GM19463 (cell line): ENCODE measurements at regions not wholly inside any gene's neighbourhood (a gene's known extent, or its start where the extent isn't known, plus 50 kb on each side); places are given as distances from the start of the nearest gene placed in this dataset.

Experiments used
- ATAC-seq: cut with Tn5 transposase; IDR thresholded peaks from one replicate; pipeline ENCODE4 v1.9.1; 2021; ENCODE audit warnings: mild to moderate bottlenecking, moderate library complexity; ENCODE audit not compliant: unreplicated experiment

DNA sequence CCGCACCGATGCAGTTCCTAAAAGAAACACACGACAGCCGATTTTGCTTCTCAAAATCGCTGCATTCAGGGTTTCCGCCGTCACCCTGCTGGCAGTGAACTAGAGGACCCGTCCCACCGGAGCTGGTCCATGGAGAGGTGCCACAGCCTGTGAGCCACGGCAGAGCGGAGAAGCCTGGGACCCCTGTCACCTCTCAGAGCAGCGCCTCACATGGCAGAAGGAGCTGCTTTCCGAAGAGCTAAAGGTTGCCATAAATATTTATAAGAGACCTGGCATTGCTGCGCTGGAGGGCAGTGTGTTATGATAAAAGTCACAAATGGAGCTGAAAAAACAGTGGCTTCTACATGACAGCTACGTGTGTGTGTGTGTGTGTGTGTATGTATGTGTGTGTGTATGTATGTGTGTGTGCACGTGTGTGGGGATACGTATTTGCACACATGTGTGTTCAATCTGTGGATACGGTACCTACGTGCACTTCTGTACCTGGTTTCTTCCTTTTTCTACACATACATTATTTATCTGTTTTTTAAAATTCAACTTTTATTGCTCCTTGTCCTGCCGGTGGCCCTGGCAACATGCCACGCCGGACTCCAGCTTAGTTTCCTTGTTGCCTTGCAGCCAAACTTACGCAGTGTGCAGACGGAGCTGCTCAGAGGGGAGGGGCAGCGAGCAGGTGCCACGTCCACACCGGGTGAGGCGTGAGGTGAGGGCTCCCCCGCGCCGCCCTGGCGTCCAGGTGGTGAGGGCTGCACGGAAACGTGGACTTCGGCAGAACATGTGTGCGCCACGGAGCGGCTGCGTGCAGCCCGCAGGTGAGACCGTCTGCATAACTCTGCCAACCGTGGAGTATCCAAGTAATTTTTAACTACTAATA is 115.2 kb upstream of the PITRM1 start:
- ATAC-seq, result no peak

DNA sequence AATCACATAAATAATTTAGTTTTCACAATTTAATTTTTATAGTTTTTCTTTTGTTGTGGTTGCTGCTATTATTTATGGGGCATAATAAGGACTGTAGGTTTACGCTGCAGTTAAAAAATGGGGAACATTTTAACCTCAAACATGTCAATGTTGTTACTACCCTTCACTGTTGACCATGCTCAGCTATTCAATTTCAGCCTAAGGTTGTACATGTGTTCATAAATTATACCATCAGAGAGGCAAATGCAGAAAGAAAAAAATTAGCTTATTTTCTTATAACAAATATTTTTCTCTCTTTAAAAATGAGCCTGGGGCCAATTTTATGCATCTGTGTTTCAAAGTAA is 110.1 kb upstream of the PITRM1 start:
- no peak for ATAC-seq

DNA sequence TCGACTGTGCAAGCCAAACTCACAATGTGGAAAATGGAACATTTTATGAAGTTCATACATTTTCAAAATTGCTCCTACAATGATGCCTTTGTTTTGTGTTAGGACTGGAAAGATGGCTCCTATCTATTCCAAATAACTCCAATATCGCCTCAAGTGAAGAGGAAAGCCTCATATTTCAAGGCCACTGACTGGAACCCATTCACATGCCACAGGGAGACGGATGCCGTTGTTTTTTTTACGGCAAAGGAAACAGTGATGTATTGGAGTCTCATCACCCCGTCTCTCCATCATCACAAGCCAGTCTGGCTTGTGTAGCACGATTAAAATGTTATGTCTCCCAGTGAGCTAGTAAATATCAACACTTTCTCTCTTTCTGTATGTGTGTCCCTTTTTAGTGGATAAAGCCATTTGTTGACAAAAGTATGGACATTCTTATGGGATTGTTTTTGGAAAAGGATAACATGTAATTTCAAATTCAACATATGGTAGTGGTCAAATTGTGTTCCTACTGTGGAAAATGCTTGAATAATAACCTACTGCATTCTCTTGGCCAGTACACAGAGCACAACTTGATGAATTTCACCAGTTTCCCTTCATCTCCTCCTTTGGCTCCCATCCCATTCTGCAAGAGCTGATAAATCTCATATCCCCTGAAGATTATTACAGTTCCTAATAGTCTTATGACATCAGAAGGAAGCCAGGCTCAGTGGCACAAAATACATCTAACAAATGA is 109.5 kb upstream of the PITRM1 start:
- no peak for ATAC-seq

DNA sequence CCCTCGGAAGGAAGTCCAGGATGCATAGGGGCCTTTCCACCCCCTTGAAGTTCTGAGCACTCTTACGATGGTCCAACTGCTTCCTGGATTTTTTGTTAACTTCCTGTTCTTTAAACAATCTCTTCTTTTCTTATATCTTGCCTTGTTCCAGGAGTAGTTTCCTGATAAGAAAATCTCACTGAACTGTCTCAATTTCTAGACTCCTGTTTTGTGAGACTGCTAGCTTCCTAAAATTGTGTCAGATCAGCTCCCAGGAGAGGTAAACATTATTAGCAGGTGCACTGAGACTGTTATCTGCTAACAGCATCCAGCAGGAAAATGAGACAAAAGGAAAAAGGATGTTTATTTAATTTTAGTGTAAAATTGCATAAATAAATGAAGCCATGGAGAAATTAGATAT is 106.2 kb upstream of the PITRM1 start:
- no peak for ATAC-seq

DNA sequence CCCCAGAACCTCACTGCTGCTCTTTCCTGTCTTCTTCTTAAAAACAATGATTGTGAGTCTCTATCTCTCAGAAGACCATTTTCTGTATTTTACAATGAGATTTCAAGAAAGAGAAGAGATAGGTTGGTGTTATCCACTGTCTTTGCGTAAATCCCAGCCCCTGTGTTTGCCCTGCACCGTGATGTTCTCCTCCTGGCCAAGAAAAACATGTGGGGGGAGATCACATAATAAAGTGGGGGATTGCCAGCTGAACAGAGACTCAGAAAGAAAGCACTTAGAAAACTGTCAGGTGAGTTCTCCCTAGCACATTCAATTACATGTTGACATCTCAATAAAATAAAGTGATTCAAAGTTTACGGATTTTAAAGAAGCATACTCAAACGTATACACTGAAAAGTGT is 105.0 kb upstream of the PITRM1 start:
- ATAC-seq, result no peak

DNA sequence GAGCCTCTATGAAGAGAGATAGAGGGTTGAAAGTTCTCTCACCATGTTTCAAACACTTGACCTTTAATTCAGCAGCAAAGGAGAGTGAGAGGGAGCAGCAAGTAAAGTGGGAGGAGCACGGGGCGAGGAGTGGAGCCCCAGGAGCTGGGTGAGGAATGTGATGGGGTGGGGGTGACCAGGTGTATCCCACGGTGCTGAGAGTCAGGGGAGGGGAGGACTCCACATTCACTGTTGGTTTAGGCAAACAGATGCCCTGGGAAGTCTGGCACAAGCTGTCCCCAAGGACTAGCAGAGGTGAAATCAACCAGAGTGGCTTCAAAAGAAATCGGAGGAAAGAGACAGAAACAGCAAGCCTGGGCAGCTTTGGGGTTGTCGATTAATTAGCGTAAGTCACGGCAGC is 101.8 kb upstream of the PITRM1 start:
- ATAC-seq, result no peak

DNA sequence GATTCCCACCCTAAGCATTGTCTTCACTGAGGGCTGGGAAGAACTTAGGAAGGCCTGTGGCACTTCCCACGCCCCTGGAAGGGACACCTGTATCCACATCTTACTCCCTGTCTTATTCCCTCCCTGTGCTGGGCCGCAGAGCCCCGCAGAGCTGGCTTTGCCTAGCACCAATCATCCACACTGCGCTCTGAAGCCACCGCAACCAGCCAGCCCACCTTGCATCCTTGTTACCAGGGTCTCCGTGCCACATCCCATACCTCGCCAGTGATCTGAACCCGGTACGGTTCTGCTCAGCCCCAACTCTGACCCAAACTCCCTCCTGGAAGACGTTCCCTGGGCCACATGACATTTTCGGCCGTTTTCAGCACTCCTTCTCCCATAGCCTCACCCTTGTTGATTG is 101.4 kb upstream of the PITRM1 start:
- no peak for ATAC-seq

DNA sequence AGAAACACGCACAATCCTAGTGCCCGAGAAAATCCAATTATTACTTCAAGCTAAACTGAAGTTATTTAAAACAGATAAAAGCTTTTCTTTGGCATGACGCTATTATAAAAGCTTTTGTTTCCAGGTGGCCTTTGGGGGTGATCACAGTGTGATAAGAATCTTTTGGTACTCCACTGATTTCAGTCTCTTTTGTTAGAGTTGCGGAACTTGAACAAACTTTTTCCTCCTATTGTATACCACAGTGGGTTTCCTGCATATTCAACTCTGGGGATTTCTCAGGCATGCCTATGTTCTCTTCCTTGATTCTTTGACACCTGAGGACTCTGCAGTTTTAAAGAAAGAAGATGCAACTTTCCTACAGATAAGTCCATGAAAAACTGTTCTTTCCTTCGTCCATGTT is 99.7 kb upstream of the PITRM1 start:
- no peak for ATAC-seq

DNA sequence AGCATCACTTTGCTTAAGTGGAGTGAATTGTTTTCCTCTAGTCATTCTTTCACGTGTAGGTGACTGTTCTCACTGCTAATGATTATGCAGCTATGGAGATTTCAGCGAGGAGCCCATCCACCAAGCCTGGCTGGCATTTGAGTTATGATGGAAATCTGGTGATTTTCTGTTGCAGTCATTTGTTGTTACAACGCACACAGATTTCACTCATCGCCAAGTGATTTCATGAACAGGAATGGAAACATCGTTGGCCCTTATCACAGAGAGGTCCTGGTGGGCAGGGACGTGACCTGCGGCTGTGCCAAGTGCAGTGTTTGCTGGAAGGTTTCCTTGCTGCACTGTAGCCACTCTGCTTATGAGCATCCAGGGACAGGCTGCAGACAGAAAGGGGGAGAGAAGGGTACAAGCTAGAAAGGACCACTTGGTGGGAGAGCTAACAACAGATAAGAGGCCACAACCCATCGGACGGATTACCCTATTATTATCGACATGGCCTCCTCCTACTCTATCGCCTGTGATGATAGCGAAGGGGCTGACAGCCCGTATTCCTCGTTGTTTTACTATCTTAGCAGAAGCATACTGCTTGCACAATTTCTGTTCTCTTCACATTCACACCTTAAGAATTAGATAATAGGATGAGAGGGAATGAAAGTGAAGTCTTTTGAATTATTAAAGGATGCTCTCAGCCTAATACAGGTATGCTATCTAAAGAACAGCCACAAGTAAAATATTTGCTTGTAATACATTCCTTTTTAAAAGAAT is 99.0 kb upstream of the PITRM1 start:
- no peak for ATAC-seq

DNA sequence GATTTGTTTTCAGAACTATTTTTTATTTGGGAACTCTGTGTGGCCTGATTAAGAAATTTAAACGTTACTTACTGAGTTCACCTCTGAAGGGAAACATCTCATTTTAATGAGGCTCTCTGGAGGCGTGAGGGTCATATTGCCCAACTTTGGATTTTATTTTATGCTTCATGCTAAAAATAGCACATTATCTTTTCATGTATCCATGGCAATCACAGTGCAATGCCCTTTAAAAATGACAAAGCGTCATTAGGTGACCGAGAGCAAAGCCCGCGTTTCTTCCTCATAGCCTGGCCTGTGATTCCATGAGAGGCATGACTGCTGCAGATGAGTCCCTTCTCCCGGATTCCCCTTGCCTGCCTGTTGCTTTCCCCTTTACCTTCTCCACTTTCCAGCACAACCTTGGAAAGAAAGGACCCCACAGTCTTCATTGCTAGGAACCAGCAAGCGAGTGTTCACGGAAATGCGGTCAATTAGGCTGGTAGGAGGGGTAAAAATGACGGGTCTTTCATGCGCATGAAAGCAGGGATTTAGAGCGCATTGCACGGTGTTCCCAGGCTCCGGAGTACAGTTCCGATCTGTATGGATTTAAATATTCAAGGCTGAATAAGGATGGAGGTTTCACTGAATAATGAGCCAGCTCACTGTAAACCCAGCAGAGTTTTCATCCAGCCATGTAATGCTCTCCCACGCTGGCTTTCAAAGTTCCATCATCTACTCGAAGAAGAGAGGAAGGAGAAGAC is 98.2 kb upstream of the PITRM1 start:
- no peak for ATAC-seq

DNA sequence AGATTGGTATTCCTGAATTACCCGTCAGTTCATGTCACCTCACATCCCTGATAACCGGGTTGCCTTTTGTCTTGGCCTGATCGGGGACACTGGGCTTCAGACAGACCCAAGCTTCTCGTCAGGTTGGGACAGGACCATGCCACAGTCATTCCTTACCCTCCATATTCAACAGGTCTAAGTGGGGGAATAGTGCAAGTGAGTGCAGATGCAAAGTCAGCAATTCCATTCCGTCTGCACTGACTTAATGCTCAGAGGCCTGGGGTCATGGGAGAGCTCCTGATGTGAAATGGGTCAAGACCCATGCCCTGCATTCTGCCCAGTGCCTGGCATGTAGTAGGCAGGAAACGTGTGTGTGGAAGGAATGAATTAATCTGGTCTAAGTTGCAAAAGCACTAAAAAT is 95.4 kb upstream of the PITRM1 start:
- no peak for ATAC-seq

DNA sequence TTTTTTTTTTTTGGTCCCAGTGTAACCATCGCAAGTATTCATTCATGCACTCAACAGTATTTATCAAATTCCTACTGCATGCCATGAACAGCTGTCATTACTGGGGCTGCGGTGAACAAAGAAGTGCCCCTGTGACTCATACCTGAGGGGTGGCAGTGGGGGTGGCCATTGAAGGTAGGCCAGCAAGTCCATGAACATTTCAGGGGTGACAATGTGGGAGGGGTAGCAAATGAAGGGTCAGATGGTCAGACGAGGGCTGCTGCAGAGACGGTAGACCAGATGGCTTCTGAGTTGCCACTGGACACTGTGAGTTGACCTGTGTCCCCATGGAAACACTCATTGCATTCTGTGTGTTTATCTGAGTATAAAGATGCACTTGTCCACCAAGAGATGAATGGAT is 92.5 kb upstream of the PITRM1 start:
- no peak for ATAC-seq

DNA sequence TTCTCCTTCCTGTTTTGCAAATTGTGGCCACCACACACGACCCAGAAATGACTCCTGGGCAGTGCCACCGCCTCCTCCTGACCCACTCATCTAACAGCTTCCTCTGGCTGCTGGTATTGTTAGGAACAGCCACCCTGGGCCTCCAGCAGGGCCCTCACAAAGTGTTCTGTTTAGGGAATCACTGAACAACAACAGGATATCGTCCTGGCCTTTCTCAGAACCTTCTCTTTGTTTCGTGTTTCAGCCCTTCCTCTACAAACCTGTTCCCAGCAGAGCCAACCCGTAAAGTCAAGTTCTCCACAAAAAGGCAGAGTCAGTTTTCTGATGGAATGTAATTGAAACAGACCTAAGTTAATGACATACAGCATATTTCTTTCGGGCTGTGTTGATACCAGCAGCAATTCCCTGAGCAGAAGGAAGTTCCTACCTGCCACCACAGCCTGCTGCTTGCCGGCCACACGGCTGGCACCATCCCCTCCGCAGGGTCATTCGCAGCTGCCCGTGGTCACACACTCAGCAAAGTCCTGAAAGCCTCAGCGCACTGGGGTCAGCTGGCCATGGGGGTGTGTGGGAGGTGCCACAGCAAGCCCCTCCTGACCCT is 91.7 kb upstream of the PITRM1 start:
- ATAC-seq, result no peak

DNA sequence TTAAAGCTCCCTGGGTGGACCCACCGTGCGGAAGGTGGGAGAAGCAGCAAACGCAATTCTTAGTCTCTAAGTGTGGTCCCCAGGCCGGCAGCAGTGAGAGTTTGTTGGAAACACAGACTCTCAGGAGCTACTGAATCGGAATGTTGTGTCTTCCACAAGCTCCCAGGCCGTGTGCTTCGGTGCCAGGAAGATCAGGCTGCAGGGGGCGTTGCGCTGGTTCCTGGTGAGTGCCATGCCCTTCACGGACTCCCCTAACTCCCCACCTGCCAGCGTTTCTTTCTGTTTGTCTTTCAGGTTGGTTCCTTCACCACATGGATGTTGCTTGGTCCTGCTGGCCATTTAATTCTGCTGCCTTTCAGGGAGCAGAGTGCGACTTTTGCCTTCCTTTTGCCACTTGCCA is 91.2 kb upstream of the PITRM1 start:
- ATAC-seq, result no peak

DNA sequence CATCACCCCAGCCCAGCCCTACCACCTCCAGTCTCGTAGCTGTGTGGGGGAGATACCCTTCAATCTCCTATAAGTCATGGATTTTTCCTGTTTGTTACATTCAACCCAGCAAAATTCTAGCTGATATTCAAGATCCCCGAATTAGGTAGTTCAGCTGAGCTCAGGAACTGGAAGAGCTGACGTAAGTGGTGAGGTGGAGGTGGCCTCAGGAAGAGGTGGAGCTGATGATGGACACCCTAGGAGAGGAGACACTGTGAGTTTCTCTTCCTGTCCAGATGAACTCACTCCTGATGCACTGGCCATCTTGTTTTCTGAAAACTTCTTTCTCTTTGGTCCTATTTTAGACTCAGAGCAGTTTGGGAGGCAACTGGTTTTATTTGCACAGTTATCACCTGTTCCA is 90.5 kb upstream of the PITRM1 start:
- ATAC-seq, result no peak

DNA sequence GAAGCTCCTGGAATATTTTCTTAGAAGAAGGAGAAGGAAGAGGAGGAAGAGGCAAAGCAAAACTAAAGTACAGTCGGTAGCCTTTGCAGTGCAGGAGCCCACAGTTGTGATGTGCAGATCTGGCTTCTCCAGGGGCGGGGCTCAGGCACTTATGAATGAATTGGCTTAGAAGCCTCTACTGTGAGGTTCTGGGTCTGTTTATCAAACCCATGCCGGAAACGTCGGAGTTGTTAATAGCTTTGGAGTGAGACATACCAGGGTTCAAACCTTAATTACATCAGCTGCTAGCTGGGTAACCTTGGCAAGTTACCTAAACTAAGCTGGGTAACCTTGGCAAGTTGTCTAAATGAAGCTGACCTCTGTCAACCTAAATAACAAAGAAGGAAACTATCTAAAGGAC is 89.3 kb upstream of the PITRM1 start:
- no peak for ATAC-seq

DNA sequence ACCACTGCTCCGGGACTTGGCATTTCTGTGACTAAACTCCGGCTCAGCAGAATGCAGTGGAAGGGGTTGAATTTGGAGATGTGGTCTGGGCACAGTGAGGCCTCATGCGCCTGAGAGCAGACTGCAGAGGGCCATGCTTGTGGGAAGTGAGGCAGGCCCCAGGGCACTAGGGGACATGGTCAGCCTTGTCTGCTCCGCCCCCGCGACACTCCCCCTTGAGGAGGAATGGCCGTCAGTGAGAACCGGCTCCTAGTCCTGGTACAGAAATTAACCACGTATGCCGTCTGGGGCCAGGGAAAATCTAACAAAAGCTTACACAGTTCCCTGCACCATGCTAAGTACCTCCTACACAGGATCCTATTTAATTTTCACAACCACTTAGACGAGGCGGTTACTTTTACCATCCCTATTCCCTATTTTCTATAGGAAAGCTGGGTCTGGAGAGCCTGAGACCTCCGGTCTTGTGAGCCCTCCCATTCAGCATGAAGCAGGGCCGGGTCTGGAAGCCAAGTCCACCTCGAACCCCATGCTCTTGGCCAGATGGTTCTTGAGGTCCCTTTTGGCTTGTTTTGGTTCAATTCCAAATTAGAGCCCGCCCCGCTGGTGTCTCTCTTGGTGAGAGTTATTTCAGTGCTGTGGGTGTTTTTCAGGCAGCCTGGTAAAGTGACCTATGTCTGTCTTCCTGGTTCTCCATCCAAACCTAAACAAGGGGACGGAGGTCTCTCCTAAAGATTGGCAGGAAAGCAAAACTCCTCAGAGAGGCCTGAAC is 87.7 kb upstream of the PITRM1 start:
- ATAC-seq, result no peak

DNA sequence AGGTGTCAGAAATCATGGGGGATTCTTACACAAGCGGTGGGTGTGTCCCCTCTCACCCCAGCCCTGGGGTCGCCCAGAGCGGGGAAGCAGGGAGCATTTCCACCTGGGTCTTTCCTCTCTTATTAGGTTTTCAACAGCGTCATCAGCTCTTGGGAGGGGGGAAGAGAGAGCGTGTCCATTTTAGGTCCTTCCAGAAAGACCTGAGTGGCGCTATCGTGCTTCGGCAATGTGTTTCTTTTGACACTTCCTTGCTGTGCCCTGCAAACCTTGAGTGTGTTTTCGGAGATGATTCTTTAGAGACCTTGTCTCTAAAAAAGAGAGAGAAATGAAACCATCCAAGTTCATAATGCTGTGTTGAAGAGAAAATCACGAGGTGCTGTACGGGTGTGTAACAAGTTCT is 86.9 kb upstream of the PITRM1 start:
- ATAC-seq, result no peak

DNA sequence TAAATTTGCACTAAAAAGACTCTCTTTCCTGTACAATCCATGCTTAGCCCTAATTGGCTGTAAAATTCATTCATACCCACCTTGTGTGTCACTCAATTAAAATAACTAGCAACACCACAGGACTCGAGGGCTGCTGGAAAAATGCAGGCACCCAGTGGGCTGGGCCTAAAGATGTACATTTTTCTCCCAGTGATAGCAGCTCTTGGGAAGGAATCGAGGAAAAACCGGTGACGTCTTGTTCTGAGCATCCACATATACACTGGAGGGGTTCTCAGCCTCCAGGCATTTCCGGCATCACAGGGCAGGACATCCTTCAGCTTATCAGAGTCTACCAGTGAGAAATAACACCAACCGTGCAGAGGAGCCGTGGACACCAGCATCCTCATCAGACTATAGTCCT is 85.8 kb upstream of the PITRM1 start:
- ATAC-seq, result no peak

DNA sequence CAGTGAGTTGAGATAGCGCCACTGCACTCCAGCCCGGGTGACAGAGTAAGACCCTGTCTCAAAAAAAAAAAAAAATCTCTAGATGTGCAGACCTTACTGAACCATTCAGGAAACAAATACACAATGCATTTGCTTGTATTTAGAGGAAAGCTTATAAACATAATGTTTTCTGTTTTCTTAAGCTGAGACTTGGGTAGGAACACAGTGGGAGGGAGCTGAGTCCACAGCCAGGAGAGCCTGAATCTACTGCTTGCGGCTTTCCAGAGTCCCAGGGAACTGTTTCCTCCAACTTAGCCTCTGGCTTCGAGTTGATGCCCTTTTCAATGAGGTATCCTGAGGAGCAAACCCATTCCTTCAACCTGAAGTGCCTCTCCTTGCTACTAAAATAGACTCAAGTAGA is 83.0 kb upstream of the PITRM1 start:
- ATAC-seq, result no peak
